Breast epithelium (tissue), 4 donors: ENCODE measurements at regions not wholly inside any gene's neighbourhood (a gene's known extent, or its start where the extent isn't known, plus 50 kb on each side); places are given as distances from the start of the nearest gene placed in this dataset.

Experiments
- DNase-seq, 2 donors: peaks; one replicate each; pipeline ENCODE4 v3.0.0-alpha.2; 2019; ENCODE audit warnings: low spot score in 2 of 2
- H3K27ac ChIP-seq, 2 donors: fragments of 200-600 bp; sonication (generic) in 1 of 2; one replicate each; pipeline ENCODE4 v1.5.1; 2016 to 2019; ENCODE audit warnings: mild to moderate bottlenecking in 1 of 2
- H3K27me3 ChIP-seq, 2 donors: fragments of 200-600 bp; sonication (generic) in 1 of 2; one replicate each; pipeline versions ENCODE4 v1.5.1 to v1.6.0; 2017 to 2019; ENCODE audit warnings: control low read depth in 1 of 2, mild to moderate bottlenecking in 1 of 2
- H3K36me3 ChIP-seq: fragments of 200-600 bp; one replicate; pipeline ENCODE4 v1.5.1; 2019
- H3K4me1 ChIP-seq, 2 donors: fragments of 200-600 bp; sonication (generic); one replicate each; pipeline ENCODE4 v1.5.1; 2016 to 2019; ENCODE audit warnings: control low read depth in 1 of 2
- H3K4me3 ChIP-seq, 3 donors: fragments of 200-600 bp; sonication (generic); 1 replicate in 2 of 3; 2 replicates in 1 of 3; pipeline ENCODE4 v1.5.1; 2016 to 2019; ENCODE audit warnings: mild to moderate bottlenecking in 3 of 3, moderate library complexity in 2 of 3
- H3K9me3 ChIP-seq, 2 donors: fragments of 200-600 bp; sonication (generic) in 1 of 2; one replicate each; pipeline ENCODE4 v1.5.1; 2016 to 2019; ENCODE audit warnings: control low read depth in 1 of 2
- CTCF ChIP-seq, 3 donors: fragments of 450-650 bp; IDR thresholded peaks; one replicate each; pipeline ENCODE4 v1.5.1; 2016 to 2017; ENCODE audit warnings: antibody characterized with exemption in 3 of 3, mild to moderate bottlenecking in 3 of 3, moderate library complexity in 3 of 3
- POLR2A ChIP-seq: fragments of 450-650 bp; IDR thresholded peaks from one replicate; pipeline ENCODE4 v1.6.1; 2016; ENCODE audit warnings: antibody characterized with exemption, mild to moderate bottlenecking, moderate library complexity
- POLR2AphosphoS5 ChIP-seq, 3 donors: sonication (generic); formaldehyde crosslinking; IDR thresholded peaks; one replicate each; pipeline ENCODE4 v1.6.1; 2017; ENCODE audit warnings: antibody characterized with exemption in 3 of 3
- intact Hi-C: fragments of 100-400 bp; cut with DNase I; formaldehyde crosslinking; loops from one replicate; pipeline ENCODE4 v1.15.1; 2023; ENCODE audit warnings: low total_unique reads

- intact Hi-C loops: no loop called here
Measured at GRCh38 chr1:245087723-245088122, 67.1 kb upstream of the KIF26B start.

GRCh38 chr1:245086389-245086969 lies 68.3 kb upstream of the KIF26B start:
- Histone ChIP-seq H3K4me3 (no peak overlapping the region), H3K27ac (no peak overlapping the region), H3K27me3 (no peaks in the 10 kb centered on the region), H3K36me3 (no peaks in the 10 kb centered on the region), H3K9me3 (no peaks in the 10 kb centered on the region), H3K4me1 (no peaks in the 10 kb centered on the region)
- intact Hi-C loops: no loop called here
- DNase-seq: no peak
- TF ChIP-seq CTCF (IDR thresholded peaks at IDR 0.05) (no peak), POLR2A (no peak), POLR2AphosphoS5 (IDR thresholded peaks at IDR 0.05) (no peak)

More at GRCh38 chr1:245087723-245088122, 67.1 kb upstream of the KIF26B start:
- Histone ChIP-seq H3K27ac (no peak overlapping the region), H3K4me1 (no peaks in the 10 kb centered on the region), H3K4me3 (no peak overlapping the region), H3K27me3 (no peaks in the 10 kb centered on the region), H3K36me3 (no peaks in the 10 kb centered on the region), H3K9me3 (no peaks in the 10 kb centered on the region)
- no peak for DNase-seq
- TF ChIP-seq CTCF (IDR thresholded peaks at IDR 0.05): no peak
- no peak for TF ChIP-seq POLR2AphosphoS5 (IDR thresholded peaks at IDR 0.05)
- no peak for TF ChIP-seq POLR2A

GRCh38 chr1:245085508-245086095 lies 69.2 kb upstream of the KIF26B start:
- no peaks in the 10 kb centered on the region for H3K36me3 ChIP-seq
- no peaks in the 10 kb centered on the region for H3K4me1 ChIP-seq
- H3K27ac ChIP-seq: no peak overlapping the region
- TF ChIP-seq CTCF (IDR thresholded peaks at IDR 0.05): no peak
- TF ChIP-seq POLR2A: no peak
- TF ChIP-seq POLR2AphosphoS5 (IDR thresholded peaks at IDR 0.05): no peak
- no peak overlapping the region for H3K4me3 ChIP-seq
- H3K9me3 ChIP-seq: no peaks in the 10 kb centered on the region
- H3K27me3 ChIP-seq: no peaks in the 10 kb centered on the region
- no peak for DNase-seq
- intact Hi-C loops: no loop called here

- no peak overlapping the region for H3K27ac ChIP-seq
- no peaks in the 10 kb centered on the region for H3K9me3 ChIP-seq
- intact Hi-C loops: no loop called here
- TF ChIP-seq CTCF (IDR thresholded peaks at IDR 0.05) (no peak), POLR2AphosphoS5 (IDR thresholded peaks at IDR 0.05) (no peak), POLR2A (no peak)
- no peaks in the 10 kb centered on the region for H3K4me1 ChIP-seq
- no peaks in the 10 kb centered on the region for H3K27me3 ChIP-seq
- no peak for DNase-seq
- no peaks in the 10 kb centered on the region for H3K36me3 ChIP-seq
- H3K4me3 ChIP-seq: no peak overlapping the region
Measured at GRCh38 chr1:245084551-245084950, 70.2 kb upstream of the KIF26B start.

- Histone ChIP-seq H3K27ac (no peak overlapping the region), H3K9me3 (no peaks in the 10 kb centered on the region), H3K27me3 (no peaks in the 10 kb centered on the region), H3K4me1 (no peaks in the 10 kb centered on the region), H3K36me3 (no peaks in the 10 kb centered on the region), H3K4me3 (no peak overlapping the region)
- no peak for TF ChIP-seq POLR2AphosphoS5 (IDR thresholded peaks at IDR 0.05)
- TF ChIP-seq CTCF (IDR thresholded peaks at IDR 0.05): peak in 1 of 3 donors; percentile 39
- no peak for TF ChIP-seq POLR2A
- intact Hi-C loops: loop anchor here (5.0 kb wide), 1 partner anchor 1682 kb away; no protein-coding TSS in a partner anchor
- no peak for DNase-seq
Measured at GRCh38 chr1:245079021-245079609, 75.7 kb upstream of the KIF26B start.
